ENCODE measurements at regions not wholly inside any gene's neighbourhood (a gene's known extent, or its start where the extent isn't known, plus 50 kb on each side); places are given as distances from the start of the nearest gene placed in this dataset.

DNA sequence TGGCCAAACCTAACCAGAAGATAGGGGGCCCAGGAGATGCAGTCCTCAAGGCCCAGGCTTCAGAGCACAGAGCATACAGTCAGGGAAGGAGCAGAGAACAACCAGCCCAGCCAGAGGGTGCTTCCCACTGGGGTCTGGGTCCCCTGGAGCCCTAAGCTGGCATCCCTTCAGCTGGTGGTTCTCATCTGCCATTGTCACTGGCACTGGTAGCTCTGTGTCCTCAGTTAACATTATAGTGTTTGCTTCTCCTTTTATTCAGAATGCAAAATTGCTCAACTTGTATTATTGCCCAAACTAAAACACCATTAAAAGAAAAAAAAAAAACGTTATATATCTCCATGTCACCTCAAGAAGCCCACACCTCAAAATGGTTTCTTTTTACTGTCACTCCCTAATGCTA is 219.2 kb downstream of the ENC1 start:
- no peaks in the 10 kb centered on the region for H3K36me3 ChIP-seq (ENCODE audit: insufficient read depth)
- TF ChIP-seq, protein P1, sequence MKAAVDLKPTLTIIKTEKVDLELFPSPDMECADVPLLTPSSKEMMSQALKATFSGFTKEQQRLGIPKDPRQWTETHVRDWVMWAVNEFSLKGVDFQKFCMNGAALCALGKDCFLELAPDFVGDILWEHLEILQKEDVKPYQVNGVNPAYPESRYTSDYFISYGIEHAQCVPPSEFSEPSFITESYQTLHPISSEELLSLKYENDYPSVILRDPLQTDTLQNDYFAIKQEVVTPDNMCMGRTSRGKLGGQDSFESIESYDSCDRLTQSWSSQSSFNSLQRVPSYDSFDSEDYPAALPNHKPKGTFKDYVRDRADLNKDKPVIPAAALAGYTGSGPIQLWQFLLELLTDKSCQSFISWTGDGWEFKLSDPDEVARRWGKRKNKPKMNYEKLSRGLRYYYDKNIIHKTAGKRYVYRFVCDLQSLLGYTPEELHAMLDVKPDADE (IDR thresholded peaks at IDR 0.05) = no peak
- TF ChIP-seq NANOG (IDR thresholded peaks at IDR 0.05; ENCODE audit: borderline replicate concordance) = no peak
- TF ChIP-seq EZH2phosphoT487 (IDR thresholded peaks at IDR 0.05; ENCODE audit: unreplicated experiment) = no peak
- TF ChIP-seq REST (IDR thresholded peaks at IDR 0.05; ENCODE audit: unreplicated experiment) = no peak
- TF ChIP-seq CREB1 (CRISPR knock-in tag; IDR thresholded peaks at IDR 0.05; ENCODE audit: low read depth) = no peak
- no peak for TF ChIP-seq EZH2 (IDR thresholded peaks at IDR 0.05; ENCODE audit: low read depth, unreplicated experiment)
- no peak for TF ChIP-seq ZNF331 (CRISPR knock-in tag; IDR thresholded peaks at IDR 0.05; ENCODE audit: low read depth)
- TF ChIP-seq POLR2AphosphoS5 (IDR thresholded peaks at IDR 0.05; ENCODE audit: low read depth) = no peak
- no peak for TF ChIP-seq STAT1 (IDR thresholded peaks at IDR 0.05; ENCODE audit: unreplicated experiment)
- TF ChIP-seq, protein P2, sequence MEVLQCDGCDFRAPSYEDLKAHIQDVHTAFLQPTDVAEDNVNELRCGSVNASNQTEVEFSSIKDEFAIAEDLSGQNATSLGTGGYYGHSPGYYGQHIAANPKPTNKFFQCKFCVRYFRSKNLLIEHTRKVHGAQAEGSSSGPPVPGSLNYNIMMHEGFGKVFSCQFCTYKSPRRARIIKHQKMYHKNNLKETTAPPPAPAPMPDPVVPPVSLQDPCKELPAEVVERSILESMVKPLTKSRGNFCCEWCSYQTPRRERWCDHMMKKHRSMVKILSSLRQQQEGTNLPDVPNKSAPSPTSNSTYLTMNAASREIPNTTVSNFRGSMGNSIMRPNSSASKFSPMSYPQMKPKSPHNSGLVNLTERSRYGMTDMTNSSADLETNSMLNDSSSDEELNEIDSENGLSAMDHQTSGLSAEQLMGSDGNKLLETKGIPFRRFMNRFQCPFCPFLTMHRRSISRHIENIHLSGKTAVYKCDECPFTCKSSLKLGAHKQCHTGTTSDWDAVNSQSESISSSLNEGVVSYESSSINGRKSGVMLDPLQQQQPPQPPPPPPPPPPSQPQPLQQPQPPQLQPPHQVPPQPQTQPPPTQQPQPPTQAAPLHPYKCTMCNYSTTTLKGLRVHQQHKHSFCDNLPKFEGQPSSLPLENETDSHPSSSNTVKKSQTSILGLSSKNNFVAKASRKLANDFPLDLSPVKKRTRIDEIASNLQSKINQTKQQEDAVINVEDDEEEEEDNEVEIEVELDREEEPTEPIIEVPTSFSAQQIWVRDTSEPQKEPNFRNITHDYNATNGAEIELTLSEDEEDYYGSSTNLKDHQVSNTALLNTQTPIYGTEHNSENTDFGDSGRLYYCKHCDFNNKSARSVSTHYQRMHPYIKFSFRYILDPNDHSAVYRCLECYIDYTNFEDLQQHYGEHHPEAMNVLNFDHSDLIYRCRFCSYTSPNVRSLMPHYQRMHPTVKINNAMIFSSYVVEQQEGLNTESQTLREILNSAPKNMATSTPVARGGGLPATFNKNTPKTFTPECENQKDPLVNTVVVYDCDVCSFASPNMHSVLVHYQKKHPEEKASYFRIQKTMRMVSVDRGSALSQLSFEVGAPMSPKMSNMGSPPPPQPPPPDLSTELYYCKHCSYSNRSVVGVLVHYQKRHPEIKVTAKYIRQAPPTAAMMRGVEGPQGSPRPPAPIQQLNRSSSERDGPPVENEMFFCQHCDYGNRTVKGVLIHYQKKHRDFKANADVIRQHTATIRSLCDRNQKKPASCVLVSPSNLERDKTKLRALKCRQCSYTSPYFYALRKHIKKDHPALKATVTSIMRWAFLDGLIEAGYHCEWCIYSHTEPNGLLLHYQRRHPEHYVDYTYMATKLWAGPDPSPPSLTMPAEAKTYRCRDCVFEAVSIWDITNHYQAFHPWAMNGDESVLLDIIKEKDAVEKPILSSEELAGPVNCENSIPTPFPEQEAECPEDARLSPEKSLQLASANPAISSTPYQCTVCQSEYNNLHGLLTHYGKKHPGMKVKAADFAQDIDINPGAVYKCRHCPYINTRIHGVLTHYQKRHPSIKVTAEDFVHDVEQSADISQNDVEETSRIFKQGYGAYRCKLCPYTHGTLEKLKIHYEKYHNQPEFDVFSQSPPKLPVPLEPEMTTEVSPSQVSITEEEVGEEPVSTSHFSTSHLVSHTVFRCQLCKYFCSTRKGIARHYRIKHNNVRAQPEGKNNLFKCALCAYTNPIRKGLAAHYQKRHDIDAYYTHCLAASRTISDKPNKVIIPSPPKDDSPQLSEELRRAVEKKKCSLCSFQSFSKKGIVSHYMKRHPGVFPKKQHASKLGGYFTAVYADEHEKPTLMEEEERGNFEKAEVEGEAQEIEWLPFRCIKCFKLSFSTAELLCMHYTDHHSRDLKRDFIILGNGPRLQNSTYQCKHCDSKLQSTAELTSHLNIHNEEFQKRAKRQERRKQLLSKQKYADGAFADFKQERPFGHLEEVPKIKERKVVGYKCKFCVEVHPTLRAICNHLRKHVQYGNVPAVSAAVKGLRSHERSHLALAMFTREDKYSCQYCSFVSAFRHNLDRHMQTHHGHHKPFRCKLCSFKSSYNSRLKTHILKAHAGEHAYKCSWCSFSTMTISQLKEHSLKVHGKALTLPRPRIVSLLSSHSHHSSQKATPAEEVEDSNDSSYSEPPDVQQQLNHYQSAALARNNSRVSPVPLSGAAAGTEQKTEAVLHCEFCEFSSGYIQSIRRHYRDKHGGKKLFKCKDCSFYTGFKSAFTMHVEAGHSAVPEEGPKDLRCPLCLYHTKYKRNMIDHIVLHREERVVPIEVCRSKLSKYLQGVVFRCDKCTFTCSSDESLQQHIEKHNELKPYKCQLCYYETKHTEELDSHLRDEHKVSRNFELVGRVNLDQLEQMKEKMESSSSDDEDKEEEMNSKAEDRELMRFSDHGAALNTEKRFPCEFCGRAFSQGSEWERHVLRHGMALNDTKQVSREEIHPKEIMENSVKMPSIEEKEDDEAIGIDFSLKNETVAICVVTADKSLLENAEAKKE (CRISPR knock-in tag; IDR thresholded peaks at IDR 0.05) = no peak
- TF ChIP-seq ZNF114 (CRISPR knock-in tag; IDR thresholded peaks at IDR 0.05) = no peak
- TF ChIP-seq JUNB (IDR thresholded peaks at IDR 0.05; ENCODE audit: unreplicated experiment) = no peak
- TF ChIP-seq, protein P3, sequence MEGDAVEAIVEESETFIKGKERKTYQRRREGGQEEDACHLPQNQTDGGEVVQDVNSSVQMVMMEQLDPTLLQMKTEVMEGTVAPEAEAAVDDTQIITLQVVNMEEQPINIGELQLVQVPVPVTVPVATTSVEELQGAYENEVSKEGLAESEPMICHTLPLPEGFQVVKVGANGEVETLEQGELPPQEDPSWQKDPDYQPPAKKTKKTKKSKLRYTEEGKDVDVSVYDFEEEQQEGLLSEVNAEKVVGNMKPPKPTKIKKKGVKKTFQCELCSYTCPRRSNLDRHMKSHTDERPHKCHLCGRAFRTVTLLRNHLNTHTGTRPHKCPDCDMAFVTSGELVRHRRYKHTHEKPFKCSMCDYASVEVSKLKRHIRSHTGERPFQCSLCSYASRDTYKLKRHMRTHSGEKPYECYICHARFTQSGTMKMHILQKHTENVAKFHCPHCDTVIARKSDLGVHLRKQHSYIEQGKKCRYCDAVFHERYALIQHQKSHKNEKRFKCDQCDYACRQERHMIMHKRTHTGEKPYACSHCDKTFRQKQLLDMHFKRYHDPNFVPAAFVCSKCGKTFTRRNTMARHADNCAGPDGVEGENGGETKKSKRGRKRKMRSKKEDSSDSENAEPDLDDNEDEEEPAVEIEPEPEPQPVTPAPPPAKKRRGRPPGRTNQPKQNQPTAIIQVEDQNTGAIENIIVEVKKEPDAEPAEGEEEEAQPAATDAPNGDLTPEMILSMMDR (conservative IDR thresholded peaks at IDR 0.05; ENCODE audit: low read depth in 2 of 2) = no peak

More for the DNA sequence above, 219.2 kb downstream of the ENC1 start:
- DNase-seq (ENCODE audit: low spot score) (no peak), ATAC-seq (no peak)
- Histone ChIP-seq H2AFZ (no peak overlapping the region), H3F3A (replicated peaks; ENCODE audit: low read depth) (no peaks in the 10 kb centered on the region), H3K4me2 (no peak overlapping the region), H3K79me2 (replicated peaks; ENCODE audit: insufficient read depth) (no peaks in the 10 kb centered on the region), H4K20me1 (replicated peaks; ENCODE audit: insufficient read depth) (no peaks in the 10 kb centered on the region), H3K4me3 (no peak overlapping the region), H3K4me1 (ENCODE audit: insufficient read depth) (no peaks in the 10 kb centered on the region), H3K27me3 (ENCODE audit: insufficient read depth) (no peaks in the 10 kb centered on the region), H3K27ac (ENCODE audit: low read depth) (no peak overlapping the region), H3K9me2 (ENCODE audit: insufficient read depth) (peaks cover 4% of the 10 kb centered on the region; the same call in 1 of the 2 replicates)
- Mint-ChIP-seq H3K36me3 (ENCODE audit: low read depth) (no peaks in the 10 kb centered on the region), H3K4me3 (no peak overlapping the region), H3K27me3 (ENCODE audit: insufficient read depth, low read depth, poor library complexity) (no peaks in the 10 kb centered on the region), H3K4me1 (no peaks in the 10 kb centered on the region), H3K9me3 (no peaks in the 10 kb centered on the region; the same call in 2 of the 3 replicates), H3K27ac (no peak overlapping the region)

Measured in GM23338 (cell line).